Panc1 (cell line): ENCODE measurements at regions not wholly inside any gene's neighbourhood (a gene's known extent, or its start where the extent isn't known, plus 50 kb on each side); places are given as distances from the start of the nearest gene placed in this dataset.

Experiments
- ATAC-seq: fragments of 200-7000 bp; cut with Tn5 transposase; 2 replicates; pipeline ENCODE4 v1.9.1; 2020; ENCODE audit warnings: mild to moderate bottlenecking, moderate library complexity
- BruUV-seq: library from RNA; stranded (reverse); fragments of 400-500 nt; replicated peaks from 2 replicates; lab custom pipeline; 2021; lab: Mats Ljungman, UMichigan
- CTCF ChIA-PET: fragments of 300-600 bp; sonication (Branson Sonifier 250); formaldehyde crosslinking; loops from one replicate; lab custom pipeline; 2022; ENCODE audit warnings: antibody characterized with exemption; lab: Charles Lee
- POLR2A ChIA-PET: fragments of 300-600 bp; sonication (Branson Sonifier 250); formaldehyde crosslinking; loops from one replicate; lab custom pipeline; 2022; ENCODE audit warnings: antibody characterized with exemption; lab: Charles Lee
- DNase-seq: peaks from one replicate; pipeline ENCODE4 v3.0.0-alpha.2; 2010; ENCODE audit warnings: low read depth, low spot score
- H3K27ac ChIP-seq: 2 replicates; pipeline ENCODE4 v1.5.1; 2011; ENCODE audit warnings: mild to moderate bottlenecking, low read length, inconsistent platforms
- H3K27me3 ChIP-seq: fragments of 200-500 bp; sonication (Bioruptor generic); 2 replicates; pipeline ENCODE4 v1.6.0; 2014; ENCODE audit warnings: low read length, inconsistent platforms; ENCODE audit not compliant: control insufficient read depth, insufficient read depth
- H3K36me3 ChIP-seq: fragments of 200-500 bp; sonication (Bioruptor generic); 2 replicates; pipeline ENCODE4 v1.5.1; 2014; ENCODE audit warnings: inconsistent platforms, mild to moderate bottlenecking, low read length, moderate library complexity; ENCODE audit not compliant: control insufficient read depth, insufficient read depth
- H3K4me1 ChIP-seq: 2 replicates; pipeline ENCODE4 v1.5.1; 2011; ENCODE audit warnings: inconsistent platforms, mild to moderate bottlenecking, low read length, moderate library complexity; ENCODE audit not compliant: control insufficient read depth, insufficient read depth
- H3K4me3 ChIP-seq, 2 experiments: 2 replicates each; pipeline ENCODE4 v1.5.1; 2011 to 2012; ENCODE audit warnings: low read depth in 2 of 2, low read length in 2 of 2, mild to moderate bottlenecking in 2 of 2, inconsistent platforms in 1 of 2, moderate library complexity in 1 of 2
- H3K9me3 ChIP-seq: fragments of 200-500 bp; sonication (Bioruptor generic); 2 replicates; pipeline ENCODE4 v1.5.1; 2014; ENCODE audit warnings: low read depth, mild to moderate bottlenecking, inconsistent platforms, low read length, moderate library complexity; ENCODE audit not compliant: control insufficient read depth, insufficient read depth
- POLR2AphosphoS5 ChIP-seq: IDR thresholded peaks from 2 replicates; pipeline ENCODE4 v1.6.1; 2012; ENCODE audit warnings: mild to moderate bottlenecking, low read depth, low read length, moderate library complexity
- SIN3A ChIP-seq: IDR thresholded peaks from 2 replicates; pipeline ENCODE4 v1.6.1; 2012; ENCODE audit warnings: low read depth, mild to moderate bottlenecking, low read length, moderate library complexity, borderline replicate concordance; ENCODE audit not compliant: insufficient read depth
- TCF7L2 ChIP-seq: IDR thresholded peaks from 2 replicates; pipeline ENCODE4 v1.6.1; 2011; ENCODE audit warnings: mild to moderate bottlenecking, low read depth, low read length, inconsistent platforms
- in situ Hi-C: cut with HindIII; loops from 2 replicates; pipeline ENCODE4 v1.10.0; 2016; ENCODE audit warnings: low sequenced_read_pairs, low pct_unique_long_range_greater_than_20kb
- intact Hi-C: fragments of 100-400 bp; cut with micrococcal nuclease; formaldehyde crosslinking; loops from one replicate; pipeline ENCODE4 v1.10.0; 2022; ENCODE audit not compliant: unreplicated experiment
- TF ChIP-seq, protein P1 (sequence below), 2 experiments: IDR thresholded peaks; 2 replicates each; pipeline ENCODE4 v1.6.1; 2011 to 2012; ENCODE audit warnings: low read depth in 2 of 2, control low read depth in 1 of 2, low read length in 1 of 2, mild to moderate bottlenecking in 1 of 2, moderate library complexity in 1 of 2; ENCODE audit not compliant: insufficient read depth in 1 of 2
- TF ChIP-seq, protein P2 (sequence below): fragments of 450-650 bp; IDR thresholded peaks from 2 replicates; pipeline ENCODE4 v1.5.1; 2017; ENCODE audit warnings: mild to moderate bottlenecking

DNA sequence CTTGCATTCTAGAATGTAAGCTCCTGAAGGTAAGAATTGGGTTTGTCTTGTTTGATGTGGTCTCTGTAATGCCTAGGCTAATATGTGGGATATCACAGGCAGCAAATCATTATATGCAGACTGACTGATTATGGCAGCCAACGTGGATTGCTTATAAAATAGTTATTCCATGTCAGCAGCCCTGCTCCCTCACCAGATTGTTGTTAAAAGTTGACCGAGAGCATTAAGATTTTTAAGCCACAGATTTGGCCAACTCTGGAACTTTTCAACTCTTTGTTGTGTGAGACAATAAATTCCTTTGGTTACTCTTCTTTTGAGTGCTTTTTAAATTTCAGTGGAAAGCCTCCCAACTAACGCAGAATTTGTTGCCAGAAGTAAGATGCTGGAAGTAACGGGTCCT is 92.6 kb upstream of the FAM216B start:
- BruUV-seq: no TSS peak
- intact Hi-C loops: no loop called here
- ATAC-seq (no peak), DNase-seq (no peak)
- ChIA-PET POLR2A (no interaction called here), CTCF (no interaction called here)
- in situ Hi-C loops: no loop called here
- H3K36me3 ChIP-seq: no peaks in the 10 kb centered on the region
- TF ChIP-seq SIN3A: no peak
- TF ChIP-seq, protein P1, sequence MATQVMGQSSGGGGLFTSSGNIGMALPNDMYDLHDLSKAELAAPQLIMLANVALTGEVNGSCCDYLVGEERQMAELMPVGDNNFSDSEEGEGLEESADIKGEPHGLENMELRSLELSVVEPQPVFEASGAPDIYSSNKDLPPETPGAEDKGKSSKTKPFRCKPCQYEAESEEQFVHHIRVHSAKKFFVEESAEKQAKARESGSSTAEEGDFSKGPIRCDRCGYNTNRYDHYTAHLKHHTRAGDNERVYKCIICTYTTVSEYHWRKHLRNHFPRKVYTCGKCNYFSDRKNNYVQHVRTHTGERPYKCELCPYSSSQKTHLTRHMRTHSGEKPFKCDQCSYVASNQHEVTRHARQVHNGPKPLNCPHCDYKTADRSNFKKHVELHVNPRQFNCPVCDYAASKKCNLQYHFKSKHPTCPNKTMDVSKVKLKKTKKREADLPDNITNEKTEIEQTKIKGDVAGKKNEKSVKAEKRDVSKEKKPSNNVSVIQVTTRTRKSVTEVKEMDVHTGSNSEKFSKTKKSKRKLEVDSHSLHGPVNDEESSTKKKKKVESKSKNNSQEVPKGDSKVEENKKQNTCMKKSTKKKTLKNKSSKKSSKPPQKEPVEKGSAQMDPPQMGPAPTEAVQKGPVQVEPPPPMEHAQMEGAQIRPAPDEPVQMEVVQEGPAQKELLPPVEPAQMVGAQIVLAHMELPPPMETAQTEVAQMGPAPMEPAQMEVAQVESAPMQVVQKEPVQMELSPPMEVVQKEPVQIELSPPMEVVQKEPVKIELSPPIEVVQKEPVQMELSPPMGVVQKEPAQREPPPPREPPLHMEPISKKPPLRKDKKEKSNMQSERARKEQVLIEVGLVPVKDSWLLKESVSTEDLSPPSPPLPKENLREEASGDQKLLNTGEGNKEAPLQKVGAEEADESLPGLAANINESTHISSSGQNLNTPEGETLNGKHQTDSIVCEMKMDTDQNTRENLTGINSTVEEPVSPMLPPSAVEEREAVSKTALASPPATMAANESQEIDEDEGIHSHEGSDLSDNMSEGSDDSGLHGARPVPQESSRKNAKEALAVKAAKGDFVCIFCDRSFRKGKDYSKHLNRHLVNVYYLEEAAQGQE (IDR thresholded peaks at IDR 0.05; ENCODE audit: insufficient read depth in 1 of 2, low read depth in 2 of 2, low read length in 1 of 2): no peak
- TF ChIP-seq, protein P2, sequence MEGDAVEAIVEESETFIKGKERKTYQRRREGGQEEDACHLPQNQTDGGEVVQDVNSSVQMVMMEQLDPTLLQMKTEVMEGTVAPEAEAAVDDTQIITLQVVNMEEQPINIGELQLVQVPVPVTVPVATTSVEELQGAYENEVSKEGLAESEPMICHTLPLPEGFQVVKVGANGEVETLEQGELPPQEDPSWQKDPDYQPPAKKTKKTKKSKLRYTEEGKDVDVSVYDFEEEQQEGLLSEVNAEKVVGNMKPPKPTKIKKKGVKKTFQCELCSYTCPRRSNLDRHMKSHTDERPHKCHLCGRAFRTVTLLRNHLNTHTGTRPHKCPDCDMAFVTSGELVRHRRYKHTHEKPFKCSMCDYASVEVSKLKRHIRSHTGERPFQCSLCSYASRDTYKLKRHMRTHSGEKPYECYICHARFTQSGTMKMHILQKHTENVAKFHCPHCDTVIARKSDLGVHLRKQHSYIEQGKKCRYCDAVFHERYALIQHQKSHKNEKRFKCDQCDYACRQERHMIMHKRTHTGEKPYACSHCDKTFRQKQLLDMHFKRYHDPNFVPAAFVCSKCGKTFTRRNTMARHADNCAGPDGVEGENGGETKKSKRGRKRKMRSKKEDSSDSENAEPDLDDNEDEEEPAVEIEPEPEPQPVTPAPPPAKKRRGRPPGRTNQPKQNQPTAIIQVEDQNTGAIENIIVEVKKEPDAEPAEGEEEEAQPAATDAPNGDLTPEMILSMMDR: no peak
- no peak for TF ChIP-seq TCF7L2
- TF ChIP-seq POLR2AphosphoS5: no peak
- H3K27ac ChIP-seq: no peak overlapping the region
- no peaks in the 10 kb centered on the region for H3K4me1 ChIP-seq
- no peak overlapping the region for H3K4me3 ChIP-seq
- no peaks in the 10 kb centered on the region for H3K27me3 ChIP-seq
- no peaks in the 10 kb centered on the region for H3K9me3 ChIP-seq

DNA sequence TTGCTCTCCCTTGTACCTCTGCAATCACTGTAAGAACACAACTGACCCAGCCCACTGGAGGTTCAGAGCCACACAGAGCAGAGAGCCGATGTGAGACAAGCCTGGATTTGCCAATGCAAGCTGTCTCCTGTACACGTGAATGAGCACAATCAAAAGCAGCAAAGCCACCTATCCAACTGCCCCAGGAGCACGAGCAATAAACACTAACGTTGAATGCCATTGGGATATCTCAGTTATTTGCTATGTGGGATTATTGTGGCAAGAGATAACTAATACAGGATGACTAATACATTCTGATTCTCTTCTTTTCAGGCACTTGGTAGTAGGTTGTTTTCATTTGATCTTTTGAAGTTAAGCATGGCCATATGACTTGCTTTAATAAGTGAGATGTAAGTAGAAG is 85.2 kb upstream of the FAM216B start:
- DNase-seq: no peak
- H3K27ac ChIP-seq: no peak overlapping the region

More for the DNA sequence above, 85.2 kb upstream of the FAM216B start:
- Histone ChIP-seq H3K4me1 (no peaks in the 10 kb centered on the region), H3K4me3 (no peak overlapping the region), H3K36me3 (no peaks in the 10 kb centered on the region), H3K9me3 (no peaks in the 10 kb centered on the region), H3K27me3 (no peaks in the 10 kb centered on the region)
- in situ Hi-C loops (no loop called here), intact Hi-C loops (no loop called here)
- ChIA-PET POLR2A (no interaction called here), CTCF (no interaction called here)
- BruUV-seq: no TSS peak
- ATAC-seq: no peak
- TF ChIP-seq POLR2AphosphoS5: no peak
- no peak for TF ChIP-seq TCF7L2
- TF ChIP-seq SIN3A: no peak
- TF ChIP-seq, protein P1 (IDR thresholded peaks at IDR 0.05; ENCODE audit: insufficient read depth in 1 of 2, low read depth in 2 of 2, low read length in 1 of 2): no peak
- TF ChIP-seq, protein P2: no peak
